Stimulated activated CD8-positive, alpha-beta memory T cell treated with anti-CD3 and anti-CD28 coated beads, Interleukin-4, amount 100 ng/mL, for 48 hours (primary cell): ENCODE measurements at regions not wholly inside any gene's neighbourhood (a gene's known extent, or its start where the extent isn't known, plus 50 kb on each side); places are given as distances from the start of the nearest gene placed in this dataset.

Experiments
- DNase-seq: peaks from one replicate; pipeline ENCODE4 v3.0.0-alpha.2; 2020

GRCh38 chr14:101110729-101111619 is 207.5 kb upstream of the RTL1 start:
- DNase-seq = peak; percentile 12

GRCh38 chr14:101111620-101112290 is 208.2 kb upstream of the RTL1 start:
- peak; percentile 8 for DNase-seq

- DNase-seq = peak; percentile 13
These were observed 209.0 kb upstream of the RTL1 start for GRCh38 chr14:101112351-101113107.

GRCh38 chr14:101113108-101113612 is 209.6 kb upstream of the RTL1 start:
- peak; percentile 10 for DNase-seq

GRCh38 chr14:101113835-101114725 is 210.6 kb upstream of the RTL1 start:
- no peak for DNase-seq

GRCh38 chr14:101114726-101115515 is 211.4 kb upstream of the RTL1 start:
- DNase-seq = peak; percentile 9

GRCh38 chr14:101115652-101116051 is 212.1 kb upstream of the RTL1 start:
- DNase-seq = no peak

- DNase-seq = peak; percentile 8
These were observed 212.5 kb upstream of the RTL1 start for GRCh38 chr14:101116065-101116464.

- DNase-seq = no peak
These were observed 213.1 kb upstream of the RTL1 start for GRCh38 chr14:101116486-101117130.

- no peak for DNase-seq
These were observed 214.0 kb upstream of the RTL1 start for GRCh38 chr14:101117543-101117942.

- no peak for DNase-seq
These were observed 214.7 kb upstream of the RTL1 start for GRCh38 chr14:101118233-101118632.

GRCh38 chr14:101118746-101119591 is 215.4 kb upstream of the RTL1 start:
- peak; percentile 10 for DNase-seq

- DNase-seq = no peak
These were observed 216.5 kb upstream of the RTL1 start for GRCh38 chr14:101119830-101120571.

- peak; percentile 31 for DNase-seq
These were observed 217.4 kb upstream of the RTL1 start for GRCh38 chr14:101120641-101121507.

GRCh38 chr14:101121508-101122139 is 218.1 kb upstream of the RTL1 start:
- peak; percentile 20 for DNase-seq

- peak; percentile 15 for DNase-seq
These were observed 219.0 kb upstream of the RTL1 start for GRCh38 chr14:101122237-101123141.
